HG03457 (cell line): ENCODE measurements at regions not wholly inside any gene's neighbourhood (a gene's known extent, or its start where the extent isn't known, plus 50 kb on each side); places are given as distances from the start of the nearest gene placed in this dataset.

ENCODE experiments used
- ATAC-seq: cut with Tn5 transposase; IDR thresholded peaks from one replicate; pipeline ENCODE4 v1.9.1; 2021; ENCODE audit warnings: moderate number of reproducible peaks; ENCODE audit not compliant: unreplicated experiment

DNA sequence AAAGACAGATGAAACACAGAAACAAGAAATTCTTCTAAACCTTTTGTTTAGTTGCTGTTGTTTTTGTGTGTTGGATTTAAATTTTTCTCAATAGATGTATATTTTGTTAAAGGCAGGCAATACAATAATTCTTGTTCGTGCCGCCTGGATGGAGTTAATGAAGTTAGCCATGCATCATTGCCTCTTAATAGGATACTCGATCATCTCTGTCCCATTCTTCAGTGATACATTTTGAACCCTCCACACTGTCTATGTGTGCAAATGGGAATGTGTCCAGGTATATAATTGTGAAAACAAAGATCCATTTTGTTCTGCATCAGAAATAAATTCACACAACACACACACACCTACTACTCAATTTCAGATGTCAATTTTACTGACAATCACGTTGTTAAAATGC is 186.6 kb upstream of the ADAMTS16 start:
- ATAC-seq, result no peak

DNA sequence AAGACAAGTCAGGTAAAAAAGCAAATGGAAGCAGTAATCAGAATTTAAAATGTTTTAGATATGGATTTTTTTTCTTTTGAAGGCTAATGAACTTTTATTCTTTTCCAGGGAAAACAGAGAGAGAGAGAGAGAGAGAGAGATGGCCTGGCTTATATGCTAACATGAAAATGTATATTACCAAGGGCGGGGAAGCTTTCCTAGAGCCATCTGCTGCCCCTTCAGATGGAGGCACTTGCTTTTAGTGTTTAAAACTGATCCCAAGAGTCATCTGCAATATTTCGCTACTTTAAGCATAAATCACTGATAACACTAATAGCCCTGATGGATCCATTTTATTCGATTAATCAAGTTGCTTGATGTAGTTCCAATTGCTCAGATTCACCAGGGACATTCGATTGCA is 186.1 kb upstream of the ADAMTS16 start:
- ATAC-seq, result no peak

DNA sequence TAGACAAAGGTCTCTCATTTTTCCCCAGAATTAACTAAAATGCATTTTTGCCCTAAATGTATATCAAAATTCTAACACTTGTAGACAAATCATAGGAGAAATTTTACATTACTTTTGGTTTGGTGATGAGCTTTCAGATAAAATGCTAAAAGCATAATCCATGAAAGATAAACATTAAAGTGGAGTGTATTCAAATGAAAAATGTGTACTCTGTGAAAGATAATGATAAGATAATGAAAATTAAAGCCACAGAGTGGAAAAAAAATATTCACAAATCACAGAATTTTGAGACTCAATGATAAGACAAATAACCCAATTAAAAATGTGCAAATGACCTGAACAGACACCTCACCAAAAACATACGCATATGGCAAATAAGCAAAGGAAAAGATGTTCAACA is 176.9 kb upstream of the ADAMTS16 start:
- ATAC-seq, result no peak

DNA sequence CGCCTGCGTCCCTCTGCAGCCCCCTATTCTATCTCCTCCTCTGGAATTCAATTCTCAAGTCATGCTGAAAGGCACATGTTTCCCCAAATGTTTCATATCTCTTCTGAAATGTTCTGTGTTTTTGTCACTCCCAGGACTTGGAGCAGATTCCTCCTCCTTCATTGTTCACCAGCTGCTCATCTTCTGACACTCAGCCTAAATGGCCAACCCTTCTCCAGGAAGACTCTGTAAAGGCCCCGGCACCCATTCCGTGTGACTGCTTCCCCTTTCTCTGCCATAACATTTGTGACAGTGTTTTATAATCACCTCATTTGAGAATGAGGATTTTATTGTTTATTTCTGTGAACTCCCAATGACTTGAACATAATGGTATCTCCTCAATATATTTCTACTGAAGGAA is 170.8 kb upstream of the ADAMTS16 start:
- no peak for ATAC-seq

DNA sequence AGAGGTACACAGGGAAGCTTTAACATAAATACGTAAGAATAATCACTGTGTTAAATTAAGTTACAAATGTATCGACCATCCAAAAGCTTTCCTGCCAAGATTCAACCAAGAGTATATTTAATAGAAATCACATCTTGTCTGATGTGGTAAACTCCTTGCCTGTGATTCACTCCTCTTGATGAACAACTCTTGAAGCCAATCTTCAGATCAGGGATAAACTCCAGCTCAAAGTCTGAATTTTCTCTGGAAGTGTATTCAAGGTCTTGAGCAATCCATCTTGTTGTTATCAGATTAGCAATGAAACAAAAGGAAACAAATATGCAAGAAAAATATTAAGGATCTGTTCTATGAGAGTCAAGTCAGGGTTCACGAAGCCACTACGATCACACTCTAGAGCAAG is 170.0 kb upstream of the ADAMTS16 start:
- ATAC-seq, result no peak

DNA sequence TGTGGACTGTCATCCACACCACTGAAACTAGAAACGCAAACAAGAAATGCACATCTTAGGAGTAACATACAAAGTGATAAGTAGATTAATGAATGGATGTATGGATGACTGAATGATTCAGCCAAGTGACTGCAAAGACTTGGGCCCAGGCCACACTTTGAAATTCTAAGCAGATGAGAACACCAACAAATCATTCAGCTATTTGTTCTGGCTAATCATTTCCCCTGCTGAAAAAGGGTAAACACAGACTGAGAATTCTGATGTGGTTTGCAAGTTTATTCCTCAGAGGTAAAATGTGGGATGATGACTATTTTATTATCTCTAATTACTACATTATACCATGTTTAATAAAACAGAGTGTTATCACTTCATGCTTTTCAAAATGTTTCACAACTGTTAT is 163.2 kb upstream of the ADAMTS16 start:
- ATAC-seq, result no peak

DNA sequence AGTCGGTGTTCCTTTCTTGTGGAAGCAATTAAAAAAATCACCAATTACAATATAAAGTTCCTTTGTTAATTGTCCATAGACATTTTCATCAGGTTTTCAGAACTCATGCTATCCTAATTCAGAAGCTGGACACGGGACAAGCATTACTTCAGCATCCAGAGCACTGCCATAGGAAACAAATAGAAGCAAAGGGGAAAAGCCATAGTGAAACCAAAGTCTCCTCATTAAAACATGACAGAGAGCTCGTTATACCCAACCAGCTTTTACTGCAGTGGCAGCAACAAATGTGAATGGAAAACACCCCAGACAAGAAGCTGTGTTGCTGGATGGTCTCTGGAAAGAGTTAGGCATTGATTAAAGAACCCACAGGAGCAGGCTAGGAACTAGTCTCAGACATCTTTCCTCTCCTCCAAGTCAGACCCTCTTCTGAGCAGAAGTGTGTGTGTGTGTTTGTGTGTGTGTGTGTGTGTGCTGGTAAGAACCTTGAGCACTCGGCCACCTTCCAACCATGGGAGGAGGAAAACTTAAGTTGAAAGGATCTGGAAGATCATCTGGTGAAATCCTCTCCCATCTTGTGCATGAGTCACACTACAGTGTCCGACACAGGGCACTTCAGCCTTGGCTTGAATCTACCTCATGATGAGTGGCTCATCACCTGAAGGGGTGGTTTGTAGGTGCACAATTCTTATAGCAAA is 162.6 kb upstream of the ADAMTS16 start:
- ATAC-seq, result no peak

DNA sequence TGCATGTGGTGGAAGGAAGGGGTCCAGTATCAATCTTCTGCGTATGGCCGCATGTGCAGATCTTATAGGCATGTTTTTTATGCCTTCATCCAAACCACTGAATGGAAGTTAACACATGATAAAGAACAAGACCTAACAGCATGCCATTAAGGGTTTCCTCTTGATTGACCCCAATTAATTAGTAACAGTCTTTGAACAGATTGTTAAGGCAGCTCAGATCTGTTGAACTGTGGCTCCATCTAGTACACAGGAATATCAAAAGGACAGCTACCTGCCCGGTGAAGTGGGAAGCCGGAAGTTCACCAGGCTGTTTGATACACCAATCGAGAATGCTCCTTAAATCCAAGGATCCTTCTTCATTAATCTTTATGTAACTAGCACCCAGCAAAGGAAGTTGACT is 159.9 kb upstream of the ADAMTS16 start:
- ATAC-seq, result no peak

DNA sequence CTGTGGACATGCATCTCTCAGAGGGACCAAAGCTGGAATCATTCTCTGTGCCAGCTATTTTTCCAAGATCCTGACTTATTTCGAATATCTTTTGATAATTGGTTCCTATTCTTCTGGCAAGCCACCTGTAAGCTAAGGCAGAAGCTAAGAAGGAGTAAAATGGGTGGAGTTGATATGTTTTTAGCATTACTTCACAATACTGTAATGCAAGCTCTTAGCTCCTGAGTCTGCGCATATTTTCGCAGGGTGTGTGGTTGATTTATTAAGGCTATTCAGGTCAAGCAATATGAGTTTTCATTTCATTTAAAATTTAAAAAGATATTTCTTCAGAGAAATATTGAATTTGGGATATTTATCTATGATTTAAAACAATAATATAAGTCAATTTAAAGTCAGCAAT is 158.5 kb upstream of the ADAMTS16 start:
- no peak for ATAC-seq

DNA sequence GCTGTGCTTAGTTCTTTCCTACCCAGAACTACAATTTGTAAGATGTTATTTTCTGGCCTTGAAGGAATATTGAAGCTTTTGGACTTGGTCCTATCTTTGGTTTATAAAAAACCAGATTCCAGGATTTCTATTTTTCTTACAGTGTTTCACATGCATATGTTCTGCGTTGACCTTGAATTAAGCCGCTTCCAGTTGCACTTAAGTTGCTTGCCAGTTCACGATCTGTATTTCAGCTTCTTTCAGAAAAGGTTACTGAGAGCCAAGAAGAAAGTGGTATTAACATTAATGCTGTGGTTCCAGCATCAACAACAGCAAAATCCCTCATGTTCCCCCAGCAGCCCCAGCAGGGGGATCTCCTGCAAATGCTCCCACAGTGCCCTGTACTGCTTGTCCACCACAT is 156.4 kb upstream of the ADAMTS16 start:
- ATAC-seq, result no peak

DNA sequence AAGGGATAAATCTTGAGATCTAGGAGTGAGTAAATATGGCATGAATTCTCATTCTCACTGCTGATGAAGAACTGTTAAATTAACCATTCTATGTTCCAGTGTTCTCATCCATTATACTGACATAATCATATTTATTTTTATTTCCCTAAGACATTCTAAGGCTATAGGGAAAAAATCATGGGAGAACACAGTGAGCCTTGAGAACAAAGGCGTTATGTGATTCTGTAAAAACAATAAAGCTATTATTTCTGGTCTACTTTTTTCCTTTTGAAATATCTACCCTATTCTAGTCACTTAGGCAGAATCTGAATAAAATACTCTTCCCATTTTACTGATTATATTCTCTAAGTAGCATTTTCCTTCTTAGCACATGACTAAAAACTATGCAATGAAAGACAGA is 155.7 kb upstream of the ADAMTS16 start:
- no peak for ATAC-seq

DNA sequence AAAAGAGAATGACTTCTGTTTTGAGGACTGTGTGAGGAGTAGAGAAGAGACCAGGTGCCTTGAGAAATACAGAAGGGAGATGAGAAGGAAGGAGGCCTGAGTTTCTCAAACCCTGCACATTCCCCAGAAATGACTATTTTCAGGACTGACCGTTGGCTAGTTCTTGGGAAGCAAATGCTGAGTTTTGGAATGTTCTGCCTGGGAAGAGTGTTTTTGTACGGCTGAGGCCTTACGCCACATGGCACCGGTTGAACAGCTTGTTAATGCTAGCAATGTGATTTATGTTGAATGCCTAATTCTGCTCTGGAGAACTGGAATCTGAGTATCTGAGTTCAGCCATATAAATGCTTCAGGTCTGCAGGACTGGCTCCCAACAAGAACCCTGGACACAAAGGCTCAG is 152.7 kb upstream of the ADAMTS16 start:
- ATAC-seq, result no peak

DNA sequence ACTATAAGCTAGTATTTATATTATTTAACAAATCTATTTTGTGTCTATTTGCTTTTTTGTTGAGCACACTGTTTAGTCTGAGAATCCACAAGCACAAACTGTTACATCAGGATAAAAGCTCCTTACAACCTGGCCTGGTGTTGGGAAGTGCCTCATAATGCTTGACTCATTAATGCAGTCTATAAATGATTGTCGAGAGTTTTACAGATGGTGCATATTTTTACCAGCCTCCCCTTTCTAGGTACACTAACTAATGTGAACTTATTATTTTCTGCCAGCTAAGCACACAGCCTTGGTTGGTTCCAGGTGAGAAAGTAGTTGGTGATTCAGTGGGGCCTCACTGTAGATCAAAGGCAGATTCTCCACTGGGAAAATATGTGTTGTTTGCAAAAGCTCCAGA is 151.0 kb upstream of the ADAMTS16 start:
- ATAC-seq, result no peak

DNA sequence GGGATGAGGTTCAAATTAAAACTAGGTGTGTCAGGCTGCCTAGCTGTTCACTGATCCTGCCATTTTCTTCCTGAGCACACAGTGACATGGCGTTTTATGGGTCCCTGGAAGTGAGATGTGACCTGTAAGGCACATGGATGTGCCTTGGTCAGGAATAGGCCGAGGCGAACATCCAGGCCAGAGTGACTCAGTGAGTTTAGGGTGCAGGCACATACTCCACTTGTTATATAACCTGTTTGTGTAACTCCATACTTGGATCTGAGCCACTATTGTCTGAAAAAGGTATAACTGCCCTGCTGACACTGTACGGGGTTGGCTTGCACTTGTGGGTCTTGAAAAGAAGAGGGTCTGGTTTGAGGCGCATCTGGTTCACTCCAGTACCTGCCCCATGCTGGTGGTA is 150.1 kb upstream of the ADAMTS16 start:
- no peak for ATAC-seq

DNA sequence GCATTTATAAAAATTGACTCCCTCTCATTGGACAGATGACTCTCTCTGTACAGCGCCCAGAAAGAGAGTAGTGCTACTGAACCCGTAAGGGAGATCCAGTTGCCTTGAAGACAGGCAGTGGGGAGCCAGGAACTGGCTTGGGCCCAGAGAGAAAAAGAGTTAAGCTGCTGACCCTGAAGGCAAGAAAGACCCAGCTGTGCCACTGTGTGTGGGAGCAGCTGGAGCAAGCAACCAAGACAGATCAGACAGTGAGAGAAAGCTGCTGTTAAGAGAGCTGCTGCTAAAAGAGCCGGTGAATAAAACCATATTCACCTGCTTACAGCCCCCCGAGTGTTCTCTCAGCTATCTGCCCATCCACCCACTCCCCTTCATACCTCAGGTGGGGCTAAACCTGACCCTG is 149.7 kb upstream of the ADAMTS16 start:
- no peak for ATAC-seq

DNA sequence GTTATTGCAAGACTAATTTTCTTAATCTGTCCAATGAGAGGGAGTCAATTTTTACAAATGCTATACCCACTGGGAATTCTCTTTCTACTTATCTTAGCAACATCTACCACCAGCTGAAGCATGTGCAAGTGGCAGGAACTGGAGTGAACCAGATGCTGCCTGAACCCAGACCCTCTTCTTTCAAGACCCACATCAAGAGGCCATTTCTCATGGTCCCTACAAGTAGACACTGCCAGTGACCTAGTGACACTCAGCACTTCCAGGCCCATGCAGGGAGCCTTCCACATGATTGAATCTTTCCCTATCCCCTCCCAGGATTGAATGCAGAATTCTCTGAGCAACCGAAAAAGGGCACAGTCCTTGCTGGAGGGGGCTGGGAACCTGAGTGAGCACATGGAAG is 148.2 kb upstream of the ADAMTS16 start:
- ATAC-seq, result no peak

DNA sequence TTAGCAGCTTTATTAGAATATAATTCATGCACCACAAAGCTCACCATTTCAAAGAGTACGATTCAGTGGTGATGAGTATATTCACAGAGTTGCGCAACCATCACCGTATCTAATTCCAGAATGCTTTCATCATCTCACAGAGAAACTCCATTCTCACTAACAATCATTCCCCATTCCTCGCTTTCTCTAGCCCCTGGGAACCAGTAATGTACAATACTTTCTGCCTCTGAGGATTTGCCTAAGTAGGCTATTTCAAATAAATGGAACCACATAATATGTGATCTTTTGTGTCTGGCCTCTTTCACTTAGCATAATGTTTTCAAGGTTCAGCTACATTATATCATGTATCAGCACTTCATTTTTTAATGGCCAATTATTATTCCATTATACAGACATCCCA is 145.1 kb upstream of the ADAMTS16 start:
- no peak for ATAC-seq

DNA sequence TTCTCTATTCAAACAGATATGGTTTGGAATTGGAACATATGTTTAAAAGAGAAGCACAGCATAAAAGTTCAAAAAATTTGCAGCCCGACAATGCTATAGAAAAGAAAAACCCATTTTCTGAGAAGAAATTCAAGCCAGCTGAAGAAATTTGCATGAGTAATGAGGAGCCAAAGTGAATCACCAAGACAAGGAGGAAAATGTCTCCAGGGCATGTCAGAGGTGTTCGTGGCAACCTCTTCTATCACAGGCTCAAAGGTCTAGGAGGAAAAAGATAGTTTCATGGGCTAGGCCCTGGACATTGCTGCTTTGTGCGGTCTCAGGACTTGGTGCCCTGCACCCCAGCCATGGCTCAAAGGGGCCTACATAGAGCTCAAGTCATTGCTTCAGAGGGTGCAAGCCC is 134.8 kb upstream of the ADAMTS16 start:
- no peak for ATAC-seq

DNA sequence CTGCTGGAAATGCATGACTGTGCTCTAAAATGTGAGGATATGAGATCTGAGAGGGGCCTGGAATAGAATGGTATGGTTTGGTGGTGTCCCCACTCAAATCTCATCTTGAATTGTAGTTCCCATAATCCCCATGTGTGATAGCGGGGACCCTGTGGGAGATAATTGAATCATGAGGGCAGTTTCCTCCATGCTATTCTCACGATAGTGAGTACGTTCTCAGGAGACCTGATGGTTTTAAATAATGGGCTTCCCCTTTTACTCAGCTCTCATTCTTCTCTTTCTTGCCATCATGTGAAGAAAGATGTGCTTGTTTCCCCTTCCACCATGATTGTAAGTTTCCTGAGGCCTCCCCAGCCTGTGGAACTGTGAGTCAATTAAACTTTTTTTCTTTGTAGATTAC is 133.6 kb upstream of the ADAMTS16 start:
- ATAC-seq, result no peak

DNA sequence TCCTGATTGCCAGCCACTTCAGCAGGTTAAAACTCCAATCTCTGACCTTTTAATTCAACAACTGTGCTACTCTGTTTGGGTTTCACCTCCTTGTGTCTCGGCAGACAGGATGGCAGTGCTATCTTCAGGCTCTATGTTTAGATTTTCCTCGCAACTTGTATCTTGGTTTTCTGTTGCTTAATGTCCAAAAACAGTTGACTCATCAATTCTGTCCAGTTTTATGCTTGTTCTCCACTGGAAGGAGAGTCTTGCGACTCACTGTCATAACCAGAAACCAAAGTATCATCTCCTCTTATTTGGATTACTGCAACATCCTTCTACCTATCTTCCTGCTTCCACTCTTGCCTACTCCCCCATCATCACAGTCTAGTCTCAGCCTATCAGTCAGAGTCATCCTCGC is 130.9 kb upstream of the ADAMTS16 start:
- no peak for ATAC-seq

DNA sequence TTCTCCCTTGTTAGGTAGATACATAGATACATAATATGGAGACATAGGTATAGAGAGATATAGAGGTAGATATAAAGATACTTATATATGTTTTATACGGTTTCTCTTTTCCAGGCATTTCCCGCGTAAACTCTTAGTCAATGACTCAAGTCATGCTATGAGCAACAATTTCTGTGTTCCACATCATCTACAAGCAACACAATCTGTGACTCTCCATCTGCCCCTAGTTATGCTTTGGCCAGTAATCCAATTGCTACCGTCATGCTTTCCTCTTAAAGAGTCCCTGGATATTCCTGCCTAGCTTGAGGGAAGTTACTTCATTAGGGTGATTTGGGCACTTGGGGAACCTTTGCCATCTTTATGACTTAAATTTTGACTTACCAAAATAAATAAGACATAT is 129.0 kb upstream of the ADAMTS16 start:
- no peak for ATAC-seq

DNA sequence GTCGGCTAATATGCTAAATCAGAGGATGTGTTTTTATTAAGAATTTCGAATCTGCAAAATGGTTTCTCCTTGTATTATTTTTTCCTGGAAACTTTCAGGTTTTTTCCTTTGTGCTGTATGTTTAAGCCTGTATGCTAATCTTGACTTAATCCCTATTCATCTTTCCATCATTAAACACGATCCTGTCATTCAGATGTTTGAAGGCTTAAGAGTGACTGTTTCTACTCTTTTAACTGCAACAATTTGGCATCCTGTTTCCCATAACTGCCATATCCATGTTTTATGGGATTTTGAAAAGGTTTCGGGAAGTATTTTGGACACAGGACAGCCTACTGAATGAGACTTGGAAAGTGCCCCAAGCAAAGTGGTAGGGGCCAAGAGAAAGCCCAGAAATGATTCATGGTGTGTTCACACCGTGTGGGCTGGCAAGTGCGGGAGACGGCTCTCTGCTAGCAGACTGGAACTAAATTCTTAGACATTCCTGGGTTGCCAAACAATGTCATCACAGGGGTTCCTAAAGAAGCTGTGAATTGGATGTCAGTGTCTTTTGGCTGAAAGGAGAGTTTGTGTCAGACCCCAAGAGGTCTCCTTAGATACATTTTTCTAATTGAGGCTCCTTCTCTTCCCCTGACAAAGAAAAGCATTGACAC is 125.4 kb upstream of the ADAMTS16 start:
- no peak for ATAC-seq
